HG02938 (cell line): ENCODE measurements at regions not wholly inside any gene's neighbourhood (a gene's known extent, or its start where the extent isn't known, plus 50 kb on each side); places are given as distances from the start of the nearest gene placed in this dataset.
A peak's percentile ranks its signal among the peaks of the same experiment; 100 is the strongest.
"Not testable (repeated sequence)": the region's sequence is repeated elsewhere in the genome, so short reads cannot be mapped to it uniquely, and the experiment has no call there.

ENCODE experiments used
- ATAC-seq: cut with Tn5 transposase; IDR thresholded peaks from one replicate; pipeline ENCODE4 v1.9.1; 2021; ENCODE audit warnings: mild to moderate bottlenecking, moderate library complexity; ENCODE audit not compliant: unreplicated experiment

DNA sequence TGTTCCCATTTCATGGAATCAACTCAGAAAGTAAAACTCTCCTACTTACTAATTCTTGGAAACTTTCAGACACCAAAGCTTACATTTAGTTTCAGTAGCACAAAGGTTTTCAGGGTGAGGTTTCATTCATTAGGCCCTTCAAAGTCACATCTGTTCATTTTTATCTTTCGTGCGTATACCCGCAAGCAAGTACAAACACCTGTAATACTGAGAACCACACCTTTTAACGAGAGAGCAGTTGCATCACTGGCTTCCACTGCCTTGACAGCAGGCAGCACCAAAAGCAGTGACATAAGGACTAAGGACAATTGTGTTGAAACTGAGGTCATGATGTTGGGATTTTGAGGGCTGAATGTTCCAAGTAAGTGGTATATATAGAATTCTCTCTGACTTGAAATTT lies 60.5 kb downstream of the GOLGA6L22 start:
- ATAC-seq: not testable (repeated sequence)

DNA sequence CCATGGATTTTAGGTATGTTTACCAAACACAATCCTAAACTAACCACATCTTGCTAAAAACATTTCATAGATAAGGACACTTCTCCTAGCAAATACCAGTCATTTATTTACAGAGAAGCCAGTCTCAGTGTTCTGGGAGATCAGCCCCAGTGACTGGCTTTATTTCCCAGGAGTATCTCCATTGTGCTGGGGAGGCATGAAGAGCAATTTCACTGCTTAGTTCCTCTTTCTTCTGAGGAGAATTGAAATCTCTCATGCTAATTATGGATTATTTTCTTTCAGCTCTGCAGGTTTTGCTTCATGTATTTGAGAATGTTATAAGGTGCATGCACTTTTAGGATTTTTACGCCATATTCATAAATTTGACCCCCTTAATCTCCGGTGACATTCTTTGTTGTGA lies 67.8 kb downstream of the GOLGA6L22 start:
- peak; percentile 44 for ATAC-seq

DNA sequence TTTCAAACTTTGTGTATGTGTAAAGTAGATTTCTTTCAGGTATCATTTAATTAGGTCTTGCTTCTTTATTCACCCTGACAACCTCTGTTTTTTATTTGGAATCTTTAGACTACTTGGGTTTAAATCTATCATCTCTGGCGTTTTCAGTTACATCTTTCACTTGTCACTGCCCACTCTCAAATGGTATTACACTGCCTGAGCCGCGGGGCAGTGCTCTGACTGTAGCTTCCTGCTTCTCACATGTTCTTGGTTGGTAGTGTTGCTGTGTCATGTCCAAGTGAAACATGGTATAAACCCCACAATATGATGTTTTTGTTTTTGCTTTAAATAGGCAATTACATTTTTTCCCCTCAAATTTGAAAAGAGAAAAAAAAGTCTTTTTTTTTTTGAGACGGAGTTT lies 68.3 kb downstream of the GOLGA6L22 start:
- peak; percentile 40 for ATAC-seq

DNA sequence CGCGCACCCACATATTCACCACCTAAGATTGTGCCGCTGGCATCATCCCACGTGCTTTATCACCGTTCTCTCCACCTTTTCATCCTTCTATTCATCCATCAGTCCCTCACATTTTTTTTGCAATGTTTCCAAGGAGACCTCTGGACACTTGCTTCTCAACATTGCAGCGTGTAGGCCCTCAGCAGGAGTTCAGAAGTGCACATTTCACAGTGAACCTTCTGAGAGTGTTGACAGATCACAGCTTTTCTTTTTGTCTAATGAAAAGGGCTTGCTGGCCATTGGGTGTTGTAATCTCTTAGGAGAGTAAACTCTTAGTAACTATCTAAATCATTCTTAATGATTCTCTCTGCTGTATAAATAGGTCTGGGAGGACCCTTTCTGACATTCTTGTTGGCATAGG lies 70.5 kb downstream of the GOLGA6L22 start:
- ATAC-seq: not testable (repeated sequence)

DNA sequence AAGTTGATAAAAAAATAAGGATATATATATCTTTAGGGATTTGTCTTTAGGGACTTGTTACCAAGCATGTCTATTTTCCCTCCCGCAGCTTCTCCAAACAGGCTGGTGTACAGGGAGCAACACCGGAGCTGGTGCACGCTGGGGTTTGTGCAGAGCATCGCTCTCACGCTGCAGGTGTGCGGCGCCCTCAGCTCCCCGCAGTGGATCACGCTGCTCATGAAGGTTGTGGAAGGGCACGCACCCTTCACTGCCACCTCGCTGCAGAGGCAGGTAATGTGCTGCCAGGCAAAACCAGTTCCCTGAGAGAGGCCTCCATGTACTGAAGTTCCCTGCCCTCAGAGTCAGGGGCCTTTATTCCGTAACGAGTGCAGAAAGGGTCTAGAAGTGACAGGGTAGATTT lies 101.0 kb downstream of the GOLGA6L22 start:
- ATAC-seq: not testable (repeated sequence)

DNA sequence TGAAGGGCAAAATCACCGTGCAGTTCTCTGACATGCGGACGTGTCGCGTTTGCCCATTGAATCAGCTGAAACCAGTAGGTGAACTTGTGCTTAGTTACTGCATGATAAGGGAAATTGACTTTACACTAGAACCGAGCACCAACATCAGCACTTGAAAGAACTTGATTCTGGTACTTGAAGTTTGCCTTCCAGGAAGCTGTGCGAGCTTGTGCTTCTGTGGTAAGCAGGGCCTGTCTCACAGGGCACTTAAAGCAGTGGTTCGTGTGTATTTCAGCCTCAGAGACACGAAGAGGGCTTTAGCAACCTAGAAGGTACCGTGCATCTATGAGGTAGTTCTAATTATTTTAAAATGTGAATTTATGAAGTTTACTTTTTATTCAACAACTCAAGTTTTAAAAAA lies 103.0 kb downstream of the GOLGA6L22 start:
- ATAC-seq: not testable (repeated sequence)

DNA sequence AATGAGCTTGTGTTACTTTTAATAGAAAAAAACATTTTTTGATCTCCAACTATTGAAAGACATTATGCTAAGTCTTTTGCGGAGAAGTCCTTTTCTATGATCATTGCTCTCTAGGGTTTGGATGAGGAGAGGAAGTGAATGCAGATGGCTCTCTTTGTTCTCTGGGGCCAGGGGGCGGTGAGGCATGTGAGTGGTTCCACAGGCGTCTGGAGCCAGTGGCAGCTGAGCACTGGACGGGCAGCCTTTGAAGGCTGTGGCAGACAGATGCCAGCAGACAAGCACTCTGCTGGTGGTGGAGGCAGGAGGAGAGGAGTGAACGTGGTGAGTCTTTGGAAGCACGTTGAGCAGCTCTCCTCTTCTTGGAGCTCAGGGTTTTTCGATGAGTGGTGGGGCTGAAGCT lies 107.8 kb downstream of the GOLGA6L22 start:
- not testable (repeated sequence) for ATAC-seq

DNA sequence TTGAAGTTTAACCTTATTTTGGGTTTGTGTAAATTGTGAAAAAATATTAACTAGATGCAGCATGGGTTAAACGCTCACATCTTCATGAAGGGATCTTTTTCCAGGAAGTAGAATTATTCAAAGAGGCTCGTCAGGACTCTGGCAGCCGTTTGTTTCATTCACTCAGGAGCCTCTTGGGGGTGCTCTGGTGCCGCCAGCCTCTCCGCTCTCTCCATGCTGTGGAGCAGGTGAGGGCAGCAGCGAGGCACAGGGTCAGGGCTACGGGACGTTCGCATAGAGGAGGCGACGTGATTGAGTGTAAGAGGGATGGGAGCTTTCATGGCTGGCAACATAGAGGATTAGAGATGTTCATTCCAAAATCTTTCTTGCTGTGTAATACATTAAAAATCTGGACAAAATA lies 110.8 kb downstream of the GOLGA6L22 start:
- ATAC-seq: not testable (repeated sequence)

DNA sequence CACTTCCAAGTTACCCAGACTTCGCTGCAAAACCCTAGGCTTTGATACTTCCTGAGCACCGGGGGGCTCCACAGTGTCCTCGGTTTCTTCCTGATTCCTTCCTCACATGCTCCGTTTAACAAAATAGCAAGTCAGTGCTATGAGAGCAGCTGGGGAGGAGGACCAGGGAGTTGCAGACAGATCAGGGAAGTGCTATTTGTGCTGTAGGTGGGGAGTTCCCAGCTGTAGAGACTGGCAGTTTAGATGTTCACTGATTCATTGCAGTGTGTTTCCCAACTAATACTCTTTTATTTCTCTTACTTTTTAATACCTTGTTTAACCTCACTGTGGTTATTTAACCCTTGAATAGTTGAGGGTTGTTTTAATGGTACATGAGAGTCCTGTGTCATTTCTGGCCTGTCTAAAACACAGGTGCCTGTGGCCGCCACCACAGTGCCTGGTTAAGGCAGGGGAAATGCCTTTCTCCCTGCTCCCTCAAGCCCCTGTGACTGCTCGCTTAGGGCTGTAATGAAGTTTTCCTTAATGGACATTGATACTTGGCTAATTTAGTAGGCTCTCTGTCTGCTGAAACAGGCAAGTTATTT lies 113.5 kb downstream of the GOLGA6L22 start:
- not testable (repeated sequence) for ATAC-seq

DNA sequence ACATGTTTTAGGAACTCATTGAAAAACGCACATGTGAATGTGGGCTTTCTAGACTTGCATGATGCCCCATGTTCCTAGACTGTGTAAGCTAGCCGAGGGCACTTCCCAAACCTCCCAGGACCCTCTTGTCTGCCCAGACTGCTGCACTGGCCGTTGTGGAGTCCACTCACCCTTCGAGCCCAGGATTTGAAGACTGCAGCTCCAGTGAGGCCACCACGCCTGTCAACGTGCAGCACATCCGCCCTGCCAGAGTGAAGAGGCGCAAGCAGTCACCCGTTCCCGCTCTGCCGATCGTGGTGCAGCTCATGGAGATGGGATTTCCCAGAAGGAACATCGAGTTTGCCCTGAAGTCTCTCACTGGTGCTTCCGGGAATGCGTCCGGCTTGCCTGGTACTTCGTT lies 114.1 kb downstream of the GOLGA6L22 start:
- ATAC-seq: not testable (repeated sequence)

DNA sequence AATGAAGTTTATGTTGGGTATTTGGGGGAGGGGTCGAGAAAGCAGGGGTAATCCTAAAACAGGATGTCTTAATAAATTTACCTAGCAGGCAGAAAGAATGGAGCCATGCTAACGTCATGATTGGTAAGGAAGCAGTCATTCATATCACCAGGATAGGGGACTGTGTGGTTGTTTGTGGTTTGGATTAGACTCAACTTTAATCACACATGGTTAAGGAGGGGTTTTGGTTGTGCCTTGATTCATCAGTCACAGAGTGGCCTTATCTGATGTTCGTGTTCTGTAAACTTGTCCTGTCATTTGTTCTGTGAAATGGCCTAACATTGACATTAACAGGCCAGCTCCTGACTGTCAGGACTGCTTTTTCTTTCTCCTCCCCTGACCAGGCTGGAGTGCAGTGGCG lies 119.1 kb downstream of the GOLGA6L22 start:
- ATAC-seq: not testable (repeated sequence)

DNA sequence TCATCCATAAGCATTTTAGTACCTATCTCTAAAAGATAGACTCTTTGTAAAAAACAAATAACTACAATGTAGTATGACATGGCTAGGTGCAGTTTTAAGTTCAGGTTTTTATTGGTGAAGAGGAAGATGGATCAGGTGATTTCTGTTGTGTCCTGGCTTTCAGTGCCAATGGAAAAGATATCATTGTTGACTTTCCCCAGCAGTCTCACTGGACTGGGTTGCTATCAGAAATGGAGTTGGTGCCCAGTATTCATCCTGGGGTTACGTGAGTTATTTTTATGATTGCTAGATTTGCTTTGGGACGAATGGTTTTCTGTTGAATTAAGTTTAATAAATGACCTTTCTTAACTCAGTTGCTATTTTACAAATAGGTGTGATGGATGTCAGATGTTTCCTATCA lies 120.5 kb downstream of the GOLGA6L22 start:
- ATAC-seq: not testable (repeated sequence)

DNA sequence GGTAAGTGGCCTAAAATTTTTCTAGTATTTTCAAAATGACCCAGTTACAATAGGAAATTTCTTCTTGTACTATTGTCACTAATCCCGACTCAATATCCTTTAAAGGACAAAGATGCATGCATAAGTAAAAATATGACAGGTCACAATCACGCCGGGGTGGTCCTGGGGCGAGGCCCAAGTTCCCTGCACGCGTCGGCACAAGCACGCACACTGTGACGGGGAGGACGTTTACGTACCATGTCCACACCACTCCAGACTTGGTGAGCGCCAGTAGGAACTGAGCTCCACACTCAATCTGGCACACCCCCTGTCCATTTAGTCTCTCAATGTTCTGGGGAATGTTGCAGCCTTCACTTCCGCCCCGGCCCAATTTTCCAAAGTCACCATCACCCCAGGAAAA lies 128.7 kb downstream of the GOLGA6L22 start:
- ATAC-seq: not testable (repeated sequence)

DNA sequence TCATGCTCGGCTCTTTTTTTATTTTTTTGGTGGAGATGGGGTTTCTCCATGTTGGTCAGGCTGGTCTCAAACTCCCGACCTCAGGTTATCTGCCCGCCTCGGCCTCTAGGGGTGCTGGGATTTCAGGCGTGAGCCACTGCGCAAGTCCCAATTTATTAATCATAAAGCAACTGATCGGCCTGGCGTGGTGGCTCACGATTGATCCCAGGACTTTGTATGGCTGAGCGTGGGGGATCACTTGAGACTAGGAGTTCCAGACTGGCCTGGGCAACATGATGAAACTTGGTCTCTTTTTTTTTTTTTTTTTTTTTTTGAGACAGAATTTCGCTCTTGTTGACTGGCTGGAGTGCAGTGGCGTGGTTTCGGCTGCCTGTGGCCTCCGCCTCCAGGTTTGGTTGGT lies 139.8 kb downstream of the GOLGA6L22 start:
- ATAC-seq: not testable (repeated sequence)

DNA sequence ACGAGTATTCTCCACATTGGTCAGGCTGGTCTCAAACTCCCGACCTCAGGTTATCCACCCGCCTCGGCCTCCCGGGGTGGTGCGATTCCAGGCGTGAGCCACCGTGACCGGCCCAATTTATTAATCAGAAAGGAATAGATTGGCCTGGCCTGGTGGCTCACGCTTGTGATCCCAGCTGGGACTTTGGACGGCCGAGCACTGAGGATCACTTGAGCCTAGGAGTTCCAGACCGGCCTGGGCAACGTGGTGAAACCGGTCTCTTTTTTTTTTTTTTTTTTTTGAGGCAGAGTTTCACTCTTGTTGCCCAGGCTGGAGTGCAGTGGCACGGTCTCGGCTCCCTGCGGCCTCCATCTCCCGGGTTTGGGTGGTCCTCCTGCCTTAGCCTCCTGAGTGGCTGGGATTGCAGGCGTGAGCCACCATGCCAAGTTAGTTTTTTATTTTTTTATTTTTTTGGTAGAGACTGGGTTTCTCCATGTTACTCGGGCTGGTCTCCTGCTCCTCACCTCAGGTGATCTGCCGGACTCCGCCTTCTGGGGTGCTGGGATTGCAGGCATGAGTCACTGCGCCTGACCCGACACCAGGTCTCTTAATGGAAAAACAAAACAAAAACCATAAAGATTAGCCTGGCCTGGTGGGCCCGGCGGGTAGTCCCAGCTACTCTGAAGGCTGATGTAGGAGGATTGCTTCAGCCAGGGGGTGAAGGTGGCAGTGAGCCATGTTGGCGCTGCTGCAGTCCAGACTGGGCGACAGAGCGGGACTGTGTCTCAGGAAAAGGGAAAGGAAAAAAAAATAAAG lies 141.0 kb downstream of the GOLGA6L22 start:
- not testable (repeated sequence) for ATAC-seq

DNA sequence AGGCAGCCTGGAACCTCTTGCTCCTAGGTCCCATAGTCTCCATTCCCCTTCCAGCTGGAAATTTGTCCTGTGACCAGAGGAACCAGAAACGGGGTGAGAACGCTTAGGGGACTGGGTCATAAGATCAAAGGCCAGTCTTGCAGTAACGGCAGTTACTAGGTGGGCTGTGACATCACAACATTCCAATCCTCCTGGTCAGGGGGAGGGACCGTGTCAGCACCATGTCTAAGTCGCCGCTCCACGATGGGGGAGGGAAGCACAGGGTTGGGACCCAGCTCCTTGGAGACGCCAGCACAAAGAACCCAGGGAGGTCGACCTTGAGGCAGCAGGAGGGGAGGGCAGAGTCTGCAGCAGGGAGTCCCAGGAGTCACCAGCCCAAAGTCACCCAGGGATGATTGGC lies 158.3 kb downstream of the GOLGA6L22 start:
- ATAC-seq: not testable (repeated sequence)

DNA sequence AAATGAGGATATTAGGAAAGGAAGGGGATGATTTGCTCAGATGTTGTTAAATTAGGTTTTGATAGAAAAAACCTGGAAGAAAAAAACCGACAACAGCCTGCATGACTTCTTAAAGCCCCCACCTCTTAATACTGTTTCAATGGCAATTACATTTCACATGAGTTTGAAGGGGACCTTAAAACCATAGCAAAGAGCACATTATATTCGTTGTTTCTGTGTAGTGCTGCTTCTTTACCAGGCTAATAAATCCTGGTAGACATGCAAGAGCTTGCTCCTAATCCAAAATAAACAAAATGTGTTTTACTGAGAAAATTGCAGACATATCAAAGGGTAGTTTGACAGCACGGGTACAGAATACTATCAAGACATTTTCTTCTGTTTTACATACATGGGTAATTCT lies 154.7 kb upstream of the NIPA1 start:
- not testable (repeated sequence) for ATAC-seq

DNA sequence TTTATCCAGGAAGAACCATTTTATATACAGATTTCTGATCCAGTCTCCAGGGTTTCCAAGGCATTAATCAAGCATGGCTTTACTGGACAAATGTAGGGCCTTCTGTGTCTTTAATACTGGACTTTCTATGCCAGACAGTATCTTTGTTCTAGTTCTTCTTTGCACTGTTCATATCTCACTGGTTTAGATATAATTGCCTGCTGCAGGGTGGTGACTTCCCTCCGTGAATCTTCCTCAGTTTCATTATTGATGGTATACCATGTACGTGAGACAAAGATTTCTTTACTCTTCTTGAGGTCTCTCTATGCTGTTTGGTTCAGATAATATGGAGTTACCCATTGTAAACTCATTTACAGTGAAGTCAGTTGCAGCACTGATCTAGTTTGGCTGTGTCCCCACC lies 146.5 kb upstream of the NIPA1 start:
- ATAC-seq: not testable (repeated sequence)

DNA sequence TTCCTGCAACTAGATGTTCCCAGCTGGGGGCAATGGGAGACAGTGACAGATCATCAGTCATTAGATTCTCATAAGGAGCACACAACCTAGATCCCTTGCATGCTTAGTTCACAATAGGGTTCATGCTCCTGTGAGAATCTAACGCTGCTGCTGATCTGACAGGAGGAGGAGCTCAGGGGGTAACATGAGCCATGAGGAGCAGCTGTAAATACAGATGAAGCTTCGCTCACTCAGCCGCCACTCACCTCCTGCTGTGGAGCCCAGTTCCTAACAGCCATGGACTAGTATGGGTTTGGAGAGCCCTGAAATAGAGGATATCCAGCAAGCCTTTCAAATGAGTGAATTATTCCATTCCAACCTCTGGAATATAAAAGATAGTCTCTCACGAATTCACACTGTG lies 137.0 kb upstream of the NIPA1 start:
- not testable (repeated sequence) for ATAC-seq

DNA sequence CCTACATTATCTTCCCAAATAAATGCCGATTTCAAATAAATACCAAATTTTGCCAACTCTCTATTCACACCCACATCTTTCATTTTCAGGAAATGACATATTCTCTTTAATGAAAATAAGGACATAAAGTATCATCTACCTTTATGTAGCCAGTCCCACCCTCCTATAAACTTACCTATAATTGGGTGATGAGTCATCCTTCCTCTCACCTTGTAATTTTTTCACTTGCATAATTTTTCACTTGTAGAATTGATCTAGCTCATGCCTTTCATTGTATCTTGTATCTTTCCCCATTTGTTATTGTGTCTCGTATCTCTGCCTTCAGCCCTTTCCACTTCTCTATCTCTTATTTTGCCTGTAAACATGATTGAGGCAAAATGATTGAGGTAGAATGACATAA lies 135.3 kb upstream of the NIPA1 start:
- not testable (repeated sequence) for ATAC-seq

DNA sequence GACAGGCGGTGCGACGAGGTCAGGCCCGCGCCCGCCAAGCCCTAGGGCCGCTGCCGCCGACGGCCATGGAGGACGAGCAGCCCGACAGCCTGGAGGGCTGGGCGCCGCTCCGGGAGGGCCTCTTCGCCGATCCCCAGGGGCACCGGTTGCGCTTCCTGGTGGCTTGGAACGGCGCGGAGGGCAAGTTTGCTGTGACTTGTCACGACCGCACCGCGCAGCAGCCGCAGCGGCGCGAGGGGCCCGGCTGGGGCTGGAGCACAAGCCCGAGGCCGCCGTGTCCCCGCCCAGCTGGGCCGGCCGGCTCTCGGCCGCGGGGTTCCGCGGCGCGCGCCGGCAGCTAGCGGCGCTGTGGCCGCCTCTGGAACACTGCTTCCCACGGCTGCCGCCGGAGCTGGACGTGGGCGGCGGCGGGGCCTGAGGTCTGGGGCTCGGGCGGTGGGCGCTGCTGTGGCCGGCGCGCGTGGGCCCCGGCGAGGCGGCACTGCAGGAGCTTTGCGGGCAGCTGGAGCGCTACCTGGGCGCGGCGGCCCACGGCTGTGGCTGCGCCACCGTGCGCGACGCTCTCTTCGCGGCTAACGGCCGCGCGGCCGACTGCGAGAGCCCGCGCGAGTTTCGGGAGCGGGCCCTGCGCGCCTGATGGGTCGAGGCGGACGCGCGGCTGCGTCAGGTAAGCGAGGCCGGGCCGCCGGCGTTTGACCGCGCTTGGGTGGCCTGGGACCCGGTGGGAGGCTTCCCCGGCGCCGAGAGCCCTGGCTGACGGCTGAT lies 122.0 kb upstream of the NIPA1 start:
- peak; percentile 73 for ATAC-seq
